Nephron progenitor cell (in vitro differentiated cells): ENCODE measurements at regions not wholly inside any gene's neighbourhood (a gene's known extent, or its start where the extent isn't known, plus 50 kb on each side); places are given as distances from the start of the nearest gene placed in this dataset.

Experiments
- DNase-seq: peaks from one replicate; pipeline ENCODE4 v3.0.0; 2021
- H3K27ac Mint-ChIP-seq: 2 replicates; pipeline ENCODE4 v1.8.0; 2021; ENCODE audit warnings: mild to moderate bottlenecking, moderate library complexity, mixed read lengths
- H3K27me3 Mint-ChIP-seq: 2 replicates; pipeline ENCODE4 v1.8.0; 2021; ENCODE audit warnings: mild to moderate bottlenecking, low read depth, mixed read lengths; ENCODE audit not compliant: poor library complexity
- H3K36me3 Mint-ChIP-seq: 2 replicates; pipeline ENCODE4 v1.8.0; 2021; ENCODE audit warnings: low read depth, mixed read lengths
- H3K4me1 Mint-ChIP-seq: 2 replicates; pipeline ENCODE4 v1.8.0; 2021; ENCODE audit warnings: mixed read lengths
- H3K4me3 Mint-ChIP-seq: 2 replicates; pipeline ENCODE4 v1.8.0; 2021; ENCODE audit warnings: mild to moderate bottlenecking, moderate library complexity, mixed read lengths
- H3K9me3 Mint-ChIP-seq: 2 replicates; pipeline ENCODE4 v1.8.0; 2021; ENCODE audit warnings: mild to moderate bottlenecking, moderate library complexity, mixed read lengths
- TF ChIP-seq, protein P1 (sequence below): fragments of 200-600 bp; sonication (generic); IDR thresholded peaks from 2 replicates; pipeline ENCODE4 v1.5.0; 2021; ENCODE audit warnings: antibody characterized with exemption

DNA sequence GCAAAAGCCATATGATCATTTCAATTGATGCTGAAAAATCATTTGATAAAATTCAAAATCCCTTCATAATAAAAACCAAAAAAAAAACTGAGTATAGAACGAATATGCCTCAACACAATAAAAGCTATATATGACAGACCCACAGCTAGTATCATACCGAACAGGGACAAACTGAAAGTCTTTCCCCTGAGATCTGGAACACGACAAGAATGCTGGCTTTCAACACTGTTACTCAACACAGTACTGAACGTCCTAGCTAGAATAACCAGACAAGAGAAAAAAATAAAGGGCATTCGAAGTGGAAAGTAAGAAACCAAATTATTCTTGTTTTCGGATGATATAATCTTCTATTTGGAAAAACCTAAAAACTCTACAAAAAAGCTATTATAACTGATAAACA lies 559.9 kb downstream of the EPM2A start:
- DNase-seq: no peak
- TF ChIP-seq, protein P1, sequence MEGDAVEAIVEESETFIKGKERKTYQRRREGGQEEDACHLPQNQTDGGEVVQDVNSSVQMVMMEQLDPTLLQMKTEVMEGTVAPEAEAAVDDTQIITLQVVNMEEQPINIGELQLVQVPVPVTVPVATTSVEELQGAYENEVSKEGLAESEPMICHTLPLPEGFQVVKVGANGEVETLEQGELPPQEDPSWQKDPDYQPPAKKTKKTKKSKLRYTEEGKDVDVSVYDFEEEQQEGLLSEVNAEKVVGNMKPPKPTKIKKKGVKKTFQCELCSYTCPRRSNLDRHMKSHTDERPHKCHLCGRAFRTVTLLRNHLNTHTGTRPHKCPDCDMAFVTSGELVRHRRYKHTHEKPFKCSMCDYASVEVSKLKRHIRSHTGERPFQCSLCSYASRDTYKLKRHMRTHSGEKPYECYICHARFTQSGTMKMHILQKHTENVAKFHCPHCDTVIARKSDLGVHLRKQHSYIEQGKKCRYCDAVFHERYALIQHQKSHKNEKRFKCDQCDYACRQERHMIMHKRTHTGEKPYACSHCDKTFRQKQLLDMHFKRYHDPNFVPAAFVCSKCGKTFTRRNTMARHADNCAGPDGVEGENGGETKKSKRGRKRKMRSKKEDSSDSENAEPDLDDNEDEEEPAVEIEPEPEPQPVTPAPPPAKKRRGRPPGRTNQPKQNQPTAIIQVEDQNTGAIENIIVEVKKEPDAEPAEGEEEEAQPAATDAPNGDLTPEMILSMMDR: no peak
- peaks cover 3% of the 10 kb centered on the region for H3K27me3 Mint-ChIP-seq

DNA sequence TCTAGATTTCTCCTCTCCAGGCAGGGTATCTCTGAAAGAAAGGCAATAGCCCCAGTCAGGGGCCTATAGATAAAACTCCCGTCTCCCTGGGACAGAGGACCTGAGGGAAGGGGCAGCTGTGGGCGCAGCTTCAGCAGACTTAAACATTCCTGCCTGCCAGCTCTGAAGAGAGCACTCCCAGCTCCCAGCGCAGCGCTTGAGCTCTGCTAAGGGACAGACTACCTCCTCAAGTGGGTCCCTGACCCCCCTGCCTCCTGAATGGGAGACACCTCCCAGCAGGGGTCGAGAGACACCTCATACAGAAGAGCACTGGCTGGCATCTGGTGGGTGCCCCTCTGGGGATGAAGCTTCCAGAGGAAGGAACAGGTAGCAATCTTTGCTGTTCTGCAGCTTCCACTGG lies 556.9 kb downstream of the EPM2A start:
- TF ChIP-seq, protein P1: no peak
- no peaks in the 10 kb centered on the region for H3K4me1 Mint-ChIP-seq
- peaks cover 3% of the 10 kb centered on the region for H3K27me3 Mint-ChIP-seq
- H3K9me3 Mint-ChIP-seq: peaks cover 54% of the 10 kb centered on the region
- no peak overlapping the region for H3K27ac Mint-ChIP-seq
- DNase-seq: no peak
- peaks cover 14% of the 10 kb centered on the region for H3K36me3 Mint-ChIP-seq
- no peak overlapping the region for H3K4me3 Mint-ChIP-seq

More for the DNA sequence above, 559.9 kb downstream of the EPM2A start:
- Mint-ChIP-seq H3K36me3 (peaks cover 14% of the 10 kb centered on the region), H3K27ac (no peak overlapping the region), H3K4me3 (no peak overlapping the region), H3K9me3 (peaks cover 45% of the 10 kb centered on the region), H3K4me1 (peaks cover 3% of the 10 kb centered on the region)

DNA sequence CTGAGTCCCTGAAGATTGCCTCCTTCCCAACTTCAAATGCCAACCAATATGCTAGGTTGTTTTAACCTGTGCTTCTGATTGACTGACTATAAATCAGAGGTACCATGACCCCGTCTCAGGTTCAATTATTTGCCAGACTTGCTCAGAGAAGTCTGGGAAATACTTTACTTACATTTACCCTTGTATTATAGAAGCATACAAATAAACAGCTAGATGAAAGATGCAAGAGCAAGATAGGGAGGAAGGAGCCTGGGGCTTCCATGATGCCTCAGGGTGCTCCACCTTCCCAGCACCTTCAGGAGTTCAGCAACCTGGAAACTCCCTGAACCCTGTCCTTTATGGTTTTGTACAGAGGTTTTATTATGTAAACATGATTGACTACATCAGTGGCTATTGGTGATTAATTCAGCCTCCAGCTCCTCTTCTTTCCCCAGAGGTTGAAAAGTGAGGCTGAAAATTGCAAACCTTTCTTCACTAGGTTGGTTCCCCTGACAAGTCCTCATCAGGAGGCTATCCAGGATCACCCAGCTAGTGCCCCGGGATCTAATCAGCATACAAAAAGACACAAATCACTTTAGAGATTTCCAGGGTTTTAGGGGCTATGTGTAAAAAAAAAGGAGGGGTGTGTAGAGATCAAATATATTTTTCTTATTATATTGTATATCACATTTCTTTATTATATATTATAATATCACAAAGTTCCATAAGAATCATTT lies 547.7 kb downstream of the EPM2A start:
- Mint-ChIP-seq H3K27me3 (no peaks in the 10 kb centered on the region), H3K4me1 (no peaks in the 10 kb centered on the region), H3K36me3 (no peaks in the 10 kb centered on the region), H3K4me3 (no peak overlapping the region), H3K9me3 (peaks cover 12% of the 10 kb centered on the region), H3K27ac (peak overlapping the region; percentile 71)
- TF ChIP-seq, protein P1: no peak
- DNase-seq: no peak

DNA sequence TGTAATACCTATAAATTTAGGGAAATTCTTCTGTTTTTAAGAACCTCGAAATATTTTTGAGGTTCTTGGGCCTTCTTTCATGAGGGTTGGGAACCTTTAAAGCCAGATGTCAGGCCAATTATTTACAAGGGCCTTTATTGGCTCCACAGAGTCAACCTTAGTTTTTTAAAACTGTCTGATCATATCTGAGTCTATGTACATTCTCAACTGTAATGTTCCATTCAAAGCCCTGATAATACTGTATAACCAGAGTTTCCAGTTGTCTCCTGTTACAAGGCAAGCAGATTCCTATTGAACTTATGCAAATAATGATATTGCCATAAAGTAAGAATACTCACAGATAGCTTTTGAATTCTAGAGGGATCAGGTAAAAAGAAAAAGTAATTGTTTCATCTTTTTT lies 545.5 kb downstream of the EPM2A start:
- Mint-ChIP-seq H3K4me1 (no peaks in the 10 kb centered on the region), H3K27ac (no peak overlapping the region), H3K4me3 (no peak overlapping the region), H3K27me3 (no peaks in the 10 kb centered on the region), H3K36me3 (no peaks in the 10 kb centered on the region), H3K9me3 (peaks cover 4% of the 10 kb centered on the region)
- TF ChIP-seq, protein P1: no peak
- DNase-seq: no peak

DNA sequence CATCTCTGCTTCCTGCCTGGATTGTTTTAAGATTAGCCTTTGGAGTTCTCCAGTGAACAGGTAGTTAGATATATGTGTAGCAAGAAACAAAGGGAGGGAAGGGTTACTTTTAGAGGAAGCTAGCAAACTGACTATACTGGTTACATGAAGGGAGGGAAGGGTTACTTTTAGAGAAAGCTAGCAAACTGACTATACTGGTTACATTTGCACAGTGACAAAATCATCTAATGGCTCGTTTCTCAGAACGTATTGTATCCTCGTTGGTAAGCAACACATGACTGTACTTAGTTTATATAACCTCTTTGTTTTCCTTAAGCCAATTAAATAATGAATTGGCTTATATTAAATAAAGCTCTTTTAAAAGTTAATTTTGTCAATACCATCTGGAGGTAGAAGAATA lies 540.9 kb downstream of the EPM2A start:
- Mint-ChIP-seq H3K9me3 (no peaks in the 10 kb centered on the region), H3K4me3 (no peak overlapping the region), H3K36me3 (no peaks in the 10 kb centered on the region), H3K27me3 (no peaks in the 10 kb centered on the region), H3K27ac (no peak overlapping the region), H3K4me1 (no peaks in the 10 kb centered on the region)
- TF ChIP-seq, protein P1: no peak
- no peak for DNase-seq

DNA sequence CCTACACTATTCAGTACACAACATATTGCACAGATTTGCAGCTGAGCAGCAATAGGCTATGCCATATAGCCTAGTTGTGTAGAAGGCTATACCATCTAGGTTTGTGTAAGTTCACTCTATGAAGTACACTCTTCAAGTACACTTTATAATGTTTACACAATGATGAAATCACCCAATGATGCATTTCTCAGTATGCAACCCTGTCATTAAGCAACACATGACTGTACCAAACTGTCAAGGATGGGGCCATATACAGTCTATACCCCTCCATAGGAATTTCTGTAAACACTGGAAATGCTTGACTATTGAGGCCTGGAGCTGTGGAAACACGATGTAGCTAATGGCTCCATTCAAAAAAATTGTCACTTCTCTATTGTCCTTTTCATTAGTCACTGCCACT lies 535.4 kb downstream of the EPM2A start:
- Mint-ChIP-seq H3K4me1 (peaks cover 12% of the 10 kb centered on the region), H3K9me3 (no peaks in the 10 kb centered on the region), H3K4me3 (no peak overlapping the region), H3K27me3 (no peaks in the 10 kb centered on the region), H3K27ac (no peak overlapping the region), H3K36me3 (no peaks in the 10 kb centered on the region)
- TF ChIP-seq, protein P1: no peak
- DNase-seq: no peak
